ENCODE measurements at regions not wholly inside any gene's neighbourhood (a gene's known extent, or its start where the extent isn't known, plus 50 kb on each side); places are given as distances from the start of the nearest gene placed in this dataset.

- TF ChIP-seq EP300 (IDR thresholded peaks at IDR 0.05) = no peak
- no peak for TF ChIP-seq POLR2A (IDR thresholded peaks at IDR 0.05; ENCODE audit: low read depth)
Measured at GRCh38 chr5:176736931-176737745, 73.2 kb upstream of the UNC5A start.

All from esophagus muscularis mucosa (tissue), 2 donors.